HPDE6-E6E7 (cell line): ENCODE measurements at regions not wholly inside any gene's neighbourhood (a gene's known extent, or its start where the extent isn't known, plus 50 kb on each side); places are given as distances from the start of the nearest gene placed in this dataset.

Experiments used
- DNase-seq: peaks from one replicate; pipeline ENCODE4 v3.0.0; 2011; ENCODE audit warnings: missing footprints; ENCODE audit errors: extremely low spot score

DNA sequence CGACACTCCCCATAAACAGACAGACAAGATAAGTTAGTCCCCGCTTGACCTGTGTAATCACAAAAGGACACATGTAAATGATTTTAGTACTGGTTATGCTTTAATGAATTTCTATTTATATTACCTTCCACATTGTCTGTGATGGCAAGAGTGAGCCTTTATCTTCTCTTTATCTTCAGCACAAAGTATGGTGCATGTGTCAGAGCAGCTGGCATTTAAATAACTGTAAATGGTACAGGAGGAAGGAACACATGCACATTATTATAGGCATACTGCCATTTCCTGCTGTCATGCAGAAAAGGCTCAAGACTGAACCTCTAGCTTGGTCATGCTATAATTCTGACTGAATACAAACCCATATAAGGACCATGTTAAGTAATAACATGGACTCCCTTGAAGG is 1342.7 kb upstream of the TENM4 start:
- DNase-seq = no peak

DNA sequence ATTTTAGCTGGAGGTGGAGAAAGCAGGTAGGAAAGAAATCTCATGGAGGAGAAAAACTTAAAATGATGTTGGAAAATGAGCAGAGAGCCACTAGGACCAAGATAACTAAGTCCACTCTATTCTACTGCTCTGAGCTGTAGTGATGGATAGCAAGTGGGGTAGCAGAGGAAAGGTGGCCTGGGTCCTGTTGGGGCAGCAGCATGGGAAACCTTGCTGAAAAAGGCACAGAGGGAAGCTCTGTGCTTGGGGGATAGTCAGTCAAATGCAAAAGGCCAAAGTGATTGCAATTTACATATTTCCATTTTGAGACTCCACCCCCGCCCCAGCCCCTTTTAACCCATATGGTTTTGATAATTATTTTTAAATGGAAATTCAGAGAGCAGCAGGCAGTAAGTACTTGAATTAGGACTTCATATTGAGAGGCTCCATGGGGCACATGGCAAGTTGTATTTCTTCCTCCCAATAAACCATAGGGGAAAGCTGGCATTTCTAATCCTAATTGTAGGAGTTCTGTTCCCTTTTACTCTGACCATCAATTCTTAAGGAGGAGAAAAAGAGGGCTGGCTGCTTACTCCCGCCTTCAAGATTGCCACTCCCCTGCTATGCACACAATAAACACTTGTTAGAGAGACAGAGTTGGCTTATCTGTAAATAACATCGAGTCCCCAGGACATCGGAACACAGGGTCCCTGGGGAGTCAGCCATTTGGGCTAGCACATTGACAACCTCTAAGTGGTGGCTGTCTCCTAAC is 1341.5 kb upstream of the TENM4 start:
- no peak for DNase-seq

DNA sequence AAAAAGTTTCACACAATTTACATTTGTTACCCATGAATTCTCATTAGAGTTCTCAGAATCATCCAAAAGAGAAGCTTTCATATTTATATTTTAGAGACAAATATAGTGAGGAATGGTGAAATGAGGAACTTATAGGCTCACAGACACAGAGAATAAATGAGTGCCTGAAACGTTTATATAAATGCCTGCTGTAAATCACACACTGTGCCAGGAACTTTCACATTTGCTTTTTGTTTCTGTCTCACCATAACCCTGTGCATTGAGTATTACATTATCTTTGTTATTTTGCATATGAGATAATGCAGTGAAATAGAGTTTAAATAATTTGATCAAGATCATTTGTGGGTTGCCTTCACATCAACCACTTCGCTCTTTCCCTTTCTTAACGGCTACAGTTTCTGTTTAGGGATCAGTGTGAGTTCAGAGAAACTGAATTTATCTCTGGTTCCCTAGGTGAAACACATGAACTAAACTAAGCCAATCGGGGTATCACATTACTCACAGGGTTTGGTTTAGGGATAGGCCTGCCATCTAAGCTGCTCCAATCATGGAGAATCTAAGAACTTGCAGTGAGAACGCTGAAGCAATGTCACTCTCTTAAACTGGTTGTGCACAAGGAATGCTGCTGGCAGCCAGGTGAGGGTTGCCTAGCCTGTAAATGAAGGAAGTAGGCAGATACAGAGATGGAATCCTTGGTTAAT is 1339.2 kb upstream of the TENM4 start:
- no peak for DNase-seq

DNA sequence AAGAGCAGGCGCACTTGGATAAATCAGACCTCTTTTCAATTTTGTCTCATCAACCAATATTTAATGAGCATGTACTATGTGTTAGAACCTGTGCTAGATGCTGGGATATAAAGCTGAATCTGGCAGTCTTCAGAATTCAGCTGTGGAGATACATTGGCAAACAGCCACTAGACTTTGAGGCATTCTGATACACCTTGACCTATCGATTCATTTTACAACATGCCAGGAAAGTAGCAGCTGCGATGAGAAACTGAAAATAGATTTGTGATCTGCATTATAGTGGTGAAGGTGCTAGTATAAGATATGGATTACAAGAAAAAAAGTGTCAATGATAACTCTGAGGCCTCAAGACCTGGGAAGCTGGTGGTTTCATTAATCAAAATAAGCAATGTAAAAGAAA is 1338.1 kb upstream of the TENM4 start:
- DNase-seq = no peak

DNA sequence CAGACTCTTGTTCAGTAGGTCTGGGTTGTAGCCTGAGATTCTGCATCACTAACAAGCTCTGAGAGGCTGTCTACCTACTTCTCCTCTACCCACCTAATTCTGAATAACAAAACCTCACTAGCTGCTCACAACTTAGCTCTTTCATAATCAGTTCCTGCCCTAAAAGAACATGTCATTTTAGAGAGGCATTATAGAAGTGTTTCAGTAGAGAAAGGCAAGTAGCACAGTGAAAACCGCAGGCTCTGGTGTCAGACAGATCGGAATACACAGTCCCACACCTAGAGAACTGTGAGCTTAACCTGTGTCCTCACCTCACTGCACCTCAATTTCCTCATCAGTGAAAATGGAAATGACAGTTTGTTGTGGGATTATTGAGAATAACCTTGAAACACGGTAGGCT is 1337.6 kb upstream of the TENM4 start:
- no peak for DNase-seq

DNA sequence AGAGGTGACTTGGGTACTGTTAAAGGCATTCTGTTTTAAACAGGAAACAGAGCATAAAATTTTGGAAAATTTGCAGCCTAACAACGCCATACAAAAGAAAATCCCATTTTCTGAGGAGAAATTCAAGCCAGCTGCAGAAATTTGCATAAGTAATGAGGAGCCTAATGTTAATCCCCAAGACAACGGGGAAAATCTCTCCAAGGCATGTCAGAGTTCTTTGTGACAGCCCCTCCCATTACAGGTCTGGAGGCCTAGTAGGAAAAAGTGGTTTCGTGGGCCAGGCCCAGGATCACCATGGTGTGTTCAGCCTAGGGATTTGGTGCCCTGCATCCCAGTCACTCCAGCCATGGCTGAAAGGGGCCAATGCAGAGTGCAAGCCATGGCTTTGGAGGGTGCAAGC is 1333.1 kb upstream of the TENM4 start:
- no peak for DNase-seq

DNA sequence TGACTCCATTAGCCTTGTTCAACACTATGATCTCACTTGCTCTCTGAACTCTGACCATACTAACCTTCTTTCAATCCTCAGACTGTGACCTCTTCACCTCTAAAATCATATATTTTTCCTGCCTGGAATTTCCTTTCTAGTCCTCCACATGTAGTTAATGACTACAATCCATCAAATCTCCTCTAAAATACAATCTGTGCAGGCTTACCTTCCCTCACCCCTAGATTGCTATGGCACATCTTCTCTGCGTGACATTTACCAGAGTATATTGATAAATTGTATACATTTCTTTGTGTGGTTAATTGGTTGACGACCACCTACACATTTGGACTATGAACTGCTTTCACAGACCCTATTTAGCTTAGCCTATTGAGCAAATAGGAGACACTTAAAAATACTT is 1330.2 kb upstream of the TENM4 start:
- DNase-seq = no peak

DNA sequence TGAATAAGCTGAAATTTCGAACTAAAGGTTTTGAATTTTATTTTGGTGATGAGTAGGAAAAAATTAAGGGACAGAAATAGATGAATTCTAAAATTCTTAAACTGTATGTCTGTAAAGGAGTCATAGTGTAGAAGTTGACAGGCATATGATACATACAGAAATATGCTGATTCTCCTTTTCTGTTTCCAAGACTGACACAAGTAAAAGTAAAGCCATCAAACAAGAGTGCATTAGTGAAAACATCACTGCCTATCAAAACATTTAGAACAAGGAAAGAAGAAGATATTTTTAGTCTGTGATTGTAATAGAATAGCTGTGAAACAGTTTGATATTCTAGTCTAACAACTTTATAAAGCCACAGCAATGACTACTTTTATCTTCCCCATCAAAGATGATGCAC is 1318.0 kb upstream of the TENM4 start:
- no peak for DNase-seq

DNA sequence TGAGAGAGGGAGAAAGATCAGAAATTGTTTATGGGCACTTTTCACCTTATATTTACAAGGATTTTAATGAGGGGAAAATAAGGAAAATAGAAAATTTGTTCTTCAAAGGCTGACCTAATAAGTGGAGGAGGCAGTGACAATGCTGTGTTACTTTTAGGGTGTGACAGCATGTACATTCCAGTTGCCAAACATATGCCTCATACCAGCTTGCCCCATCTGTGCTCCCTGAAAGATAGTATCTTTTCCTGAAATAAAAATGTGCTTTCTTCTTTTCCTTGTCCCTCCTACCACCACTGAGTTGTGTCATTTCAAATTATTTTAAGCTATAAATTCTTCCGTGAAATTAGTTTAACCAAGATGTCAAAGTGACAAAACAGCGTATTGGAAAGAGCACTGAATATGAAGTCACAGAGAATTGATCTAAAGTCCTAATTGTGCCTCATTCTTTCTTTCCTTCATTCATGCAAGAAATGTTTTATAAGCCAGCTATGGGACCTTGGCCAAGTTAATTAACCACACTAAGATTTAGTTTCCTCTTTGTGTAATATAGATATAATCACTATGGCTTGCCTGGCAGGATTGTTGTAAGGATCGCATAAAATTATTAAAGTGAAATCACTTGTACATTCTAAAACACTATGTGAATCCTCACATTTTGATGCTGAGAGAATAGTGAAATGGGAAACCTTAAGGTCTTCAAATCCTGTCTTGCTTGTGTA is 1307.5 kb upstream of the TENM4 start:
- DNase-seq = no peak

DNA sequence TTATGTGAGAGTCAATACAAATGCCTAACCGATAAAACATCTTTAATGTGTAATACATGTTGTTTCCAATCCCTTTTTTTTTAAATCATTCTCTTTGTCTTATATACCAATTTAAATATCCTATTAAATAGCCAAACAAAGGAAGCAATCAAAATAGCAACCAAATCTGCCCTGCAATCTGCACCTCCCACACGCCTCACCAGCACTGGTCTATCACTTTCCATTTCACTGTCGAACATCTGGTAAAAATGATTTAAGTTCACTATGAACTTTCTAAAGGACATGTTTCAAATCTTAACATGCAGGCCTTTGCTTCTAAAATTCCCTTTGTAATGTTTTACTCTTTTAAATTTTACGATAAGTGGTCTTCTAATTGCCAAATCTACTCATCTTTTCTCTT is 1305.5 kb upstream of the TENM4 start:
- DNase-seq = no peak

DNA sequence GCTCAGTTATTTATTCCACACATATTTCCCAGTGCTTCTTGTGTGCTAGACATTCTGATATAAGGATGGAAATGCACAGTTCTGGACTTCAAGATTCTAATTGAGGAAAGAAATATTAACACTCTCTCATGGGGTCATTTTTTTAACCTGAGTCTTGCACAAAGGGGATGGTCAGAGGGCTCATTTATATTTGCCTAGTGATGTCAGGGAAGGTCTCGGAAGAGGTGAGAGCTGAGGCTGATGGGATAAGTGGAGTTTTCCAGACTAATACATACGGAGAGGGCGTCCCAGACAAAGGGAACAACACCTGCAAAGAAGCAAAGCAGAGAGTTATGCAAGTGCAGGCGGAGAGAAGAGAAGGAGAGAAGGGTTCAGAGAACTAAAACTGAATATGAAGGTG is 1304.6 kb upstream of the TENM4 start:
- DNase-seq = no peak

DNA sequence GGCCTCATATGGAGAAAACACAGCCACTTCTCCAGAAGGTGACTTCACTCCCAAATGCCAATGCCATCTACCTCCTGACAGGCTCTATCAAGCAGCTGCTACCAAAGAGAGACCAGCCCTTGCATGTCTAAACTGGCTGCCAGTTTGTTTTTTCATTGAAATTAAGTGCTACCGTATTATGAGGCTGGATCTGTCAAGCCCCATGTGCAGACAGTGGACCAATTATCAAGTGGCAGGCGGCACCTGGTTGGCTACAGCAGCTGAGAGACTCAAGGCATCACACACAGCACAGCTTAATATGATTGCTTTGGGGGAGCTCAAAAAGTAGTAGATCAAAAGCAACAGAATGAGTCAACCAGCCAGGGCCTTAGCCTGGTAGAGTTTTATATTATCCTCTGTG is 1293.0 kb upstream of the TENM4 start:
- DNase-seq = no peak

DNA sequence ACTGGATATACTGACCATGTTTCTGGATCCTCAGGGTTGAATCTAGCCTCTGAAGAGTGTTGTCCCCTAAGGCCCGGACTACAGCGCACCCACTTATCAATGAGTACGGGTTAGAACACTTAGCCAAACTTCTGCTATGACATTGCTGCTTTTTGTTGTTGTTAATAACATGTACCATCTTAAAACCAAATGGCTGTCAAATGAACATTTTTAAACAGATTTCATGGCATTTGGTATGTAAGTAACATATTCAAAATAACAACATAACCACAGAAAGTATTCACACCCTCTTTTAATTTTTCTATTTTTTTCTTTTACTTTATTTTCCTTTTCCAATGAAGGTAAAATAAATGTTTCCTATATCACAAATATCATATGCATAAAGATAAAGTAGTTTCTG is 1292.5 kb upstream of the TENM4 start:
- DNase-seq = no peak

DNA sequence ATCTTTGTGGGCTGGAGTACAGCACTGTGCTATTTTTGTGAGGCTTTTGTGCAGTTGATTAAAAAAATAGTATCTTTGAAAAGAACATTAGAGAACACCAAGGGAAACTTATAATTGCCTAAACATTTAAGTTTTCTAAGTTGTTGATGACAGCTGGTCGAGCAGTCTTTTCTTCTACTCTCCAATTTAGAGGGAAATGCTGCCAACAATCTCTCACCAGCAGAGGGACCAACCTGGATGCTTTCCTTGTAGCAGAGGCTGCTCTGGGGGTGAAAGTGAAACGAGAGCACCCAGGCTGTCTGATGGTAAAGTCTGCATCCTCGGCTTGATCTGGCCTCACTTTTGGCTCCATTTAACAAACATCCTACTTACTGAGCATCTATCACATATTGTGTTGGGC is 1286.5 kb upstream of the TENM4 start:
- DNase-seq = peak; percentile 25

DNA sequence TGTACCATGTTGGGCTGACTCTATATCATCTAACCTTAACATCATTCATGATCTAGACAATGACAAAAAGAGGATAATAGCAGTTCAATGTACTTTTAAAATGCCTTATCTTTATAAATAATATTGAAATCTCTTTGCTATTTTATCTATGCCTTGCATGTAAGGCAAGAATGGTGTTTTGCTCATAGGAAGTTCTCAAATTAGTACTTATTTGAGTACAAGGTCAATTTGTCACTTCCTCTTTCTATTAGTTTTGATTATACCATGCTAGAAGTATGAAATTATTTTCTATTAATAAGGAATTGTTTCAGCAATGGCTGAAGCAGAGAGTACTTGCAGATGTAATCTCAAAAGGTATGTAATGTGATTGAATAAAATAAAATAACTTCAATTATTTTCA is 1285.4 kb upstream of the TENM4 start:
- DNase-seq = no peak

DNA sequence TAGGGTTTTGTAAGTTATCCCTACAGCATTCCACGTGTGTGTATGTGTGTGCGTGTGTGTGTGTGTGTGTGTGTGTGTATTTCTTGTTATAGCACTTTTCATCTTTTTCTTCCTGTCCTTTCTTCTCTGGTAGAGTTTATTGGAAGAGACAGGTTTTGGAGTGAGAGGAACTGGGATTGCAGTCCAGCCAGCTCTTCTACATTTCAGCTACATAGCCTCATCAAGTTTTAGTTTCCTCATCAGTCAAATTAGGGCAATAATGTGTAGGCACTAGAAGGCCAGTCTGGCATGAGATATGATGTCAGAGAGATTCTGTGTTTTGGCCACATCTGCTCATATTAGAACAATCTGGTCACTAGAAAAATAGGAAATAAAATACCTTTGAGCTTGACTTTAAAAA is 1283.5 kb upstream of the TENM4 start:
- no peak for DNase-seq

DNA sequence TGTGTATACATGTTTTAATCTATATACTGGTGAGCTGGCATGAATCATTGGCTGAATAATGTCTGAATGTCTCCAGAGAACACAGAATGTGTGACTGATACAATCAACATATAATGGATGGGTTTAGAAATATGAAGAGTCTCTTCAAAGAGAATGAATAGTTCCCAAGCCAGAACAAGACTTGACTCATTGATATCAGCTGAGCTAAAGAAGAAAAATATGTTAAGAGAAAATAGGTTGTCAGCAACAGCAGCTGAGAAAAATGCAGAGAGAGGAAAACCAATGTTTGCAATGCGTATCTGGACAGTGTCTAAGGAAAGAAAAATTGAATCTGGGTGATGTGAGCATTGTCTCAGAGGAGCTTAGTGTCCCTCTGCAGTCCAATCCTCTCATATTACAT is 1281.8 kb upstream of the TENM4 start:
- DNase-seq = peak; percentile 28

DNA sequence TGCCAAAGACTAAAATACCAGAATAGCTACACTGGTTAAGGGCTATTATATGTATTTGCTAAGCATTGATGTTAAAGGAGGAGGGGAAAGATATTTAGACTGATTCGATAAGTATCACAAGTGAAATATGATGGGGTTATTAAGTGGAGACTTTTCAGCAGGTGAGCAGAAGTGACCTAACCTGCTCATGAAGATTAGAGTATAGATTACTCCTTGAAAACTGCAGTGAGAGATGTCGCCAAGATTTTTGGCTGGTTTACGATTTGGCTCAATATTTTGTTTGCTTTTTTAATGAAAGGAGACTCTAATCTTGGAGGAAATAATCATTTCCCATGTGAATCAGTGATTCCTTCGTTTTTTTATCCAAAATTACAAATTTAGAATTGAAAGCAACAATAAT is 1279.5 kb upstream of the TENM4 start:
- DNase-seq = no peak

DNA sequence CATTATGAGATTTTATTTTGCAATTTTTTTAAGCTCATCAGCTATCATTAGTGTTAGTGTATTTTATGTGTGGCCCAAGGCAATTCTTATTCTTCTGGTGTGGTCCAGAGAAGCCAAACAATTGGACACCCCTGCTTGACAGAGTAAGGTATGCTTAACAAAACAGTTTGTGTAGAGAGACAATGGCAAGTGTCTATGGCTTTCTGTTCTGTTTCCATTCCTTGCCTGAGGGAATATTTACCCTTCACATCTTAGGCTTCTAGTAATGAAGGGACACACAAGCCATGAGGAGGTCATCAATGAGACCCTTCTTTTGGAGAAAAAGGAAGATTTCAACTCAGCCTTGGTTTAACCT is 1278.4 kb upstream of the TENM4 start:
- DNase-seq = no peak

DNA sequence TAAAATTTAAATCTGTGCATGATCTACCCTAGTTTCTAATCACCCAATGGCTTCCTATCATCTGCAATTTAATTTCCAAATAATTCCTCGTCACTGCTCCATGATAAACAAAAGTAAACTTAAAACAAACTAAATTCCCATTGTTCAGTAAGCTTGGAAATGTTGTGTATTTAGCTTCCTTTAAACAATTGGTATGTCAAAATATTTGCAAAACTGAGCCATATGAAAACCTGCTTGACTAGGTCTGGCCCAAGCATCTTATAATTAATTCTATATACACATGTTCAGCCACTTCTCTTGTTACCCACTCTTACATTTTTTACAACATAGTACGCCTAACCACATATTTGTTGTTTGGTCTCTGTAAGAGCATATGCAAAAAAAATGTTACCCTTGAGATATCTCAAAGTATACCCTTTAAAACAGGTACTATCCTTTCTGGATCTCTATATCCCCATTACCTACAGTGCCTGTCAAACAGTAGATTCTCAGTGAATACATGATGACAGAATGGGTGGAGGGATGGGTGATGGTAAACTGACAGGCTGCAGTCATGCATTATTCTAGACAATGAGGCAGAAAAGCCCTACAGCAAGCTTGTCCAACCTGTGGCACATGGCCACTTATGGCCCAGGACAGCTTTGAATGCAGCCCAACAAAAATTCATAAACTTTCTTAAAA is 1277.9 kb upstream of the TENM4 start:
- DNase-seq = no peak

DNA sequence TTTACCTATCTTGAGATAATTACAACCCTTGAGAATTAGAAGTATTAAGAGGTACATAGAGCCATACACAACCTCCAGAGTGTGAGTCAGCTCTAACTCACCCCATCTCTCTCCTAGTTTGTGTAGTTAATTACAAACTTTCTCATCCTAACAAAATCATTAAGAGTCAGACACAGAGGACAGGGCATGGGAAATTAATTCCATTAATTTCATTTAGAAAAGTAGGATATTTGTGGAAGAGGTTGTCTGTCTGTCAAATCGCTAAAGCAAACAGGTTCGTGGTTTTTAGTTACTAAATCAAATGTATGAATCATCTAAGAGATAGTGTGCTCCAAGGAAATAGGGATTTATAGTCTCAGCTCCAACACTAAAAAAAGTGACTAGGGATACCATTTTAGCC is 1261.4 kb upstream of the TENM4 start:
- no peak for DNase-seq

DNA sequence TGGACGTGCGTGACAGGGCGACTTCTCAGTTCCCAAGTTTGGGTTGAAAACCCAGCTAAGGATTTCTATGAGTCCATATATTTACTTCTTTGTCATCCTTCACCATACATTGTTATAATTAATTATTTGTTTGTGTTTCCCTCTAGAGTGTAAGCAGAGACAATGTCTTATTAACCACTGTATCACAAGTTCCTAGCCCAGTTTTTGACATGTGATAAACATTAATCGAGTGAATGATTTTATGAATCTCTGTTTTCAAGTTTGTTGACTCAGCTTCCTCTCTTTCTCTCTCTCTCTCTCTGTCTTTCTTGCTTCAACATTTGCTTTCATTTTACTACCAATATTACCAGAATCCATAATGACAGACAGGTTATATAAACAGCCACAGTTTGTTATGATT is 1259.6 kb upstream of the TENM4 start:
- no peak for DNase-seq
